K562 (cell line): ENCODE measurements at regions not wholly inside any gene's neighbourhood (a gene's known extent, or its start where the extent isn't known, plus 50 kb on each side); places are given as distances from the start of the nearest gene placed in this dataset.

Experiments
- ATAC-seq: fragments of 200-7000 bp; cut with Tn5 transposase; 3 replicates; pipeline ENCODE4 v1.9.1; 2020; ENCODE audit warnings: moderate library complexity
- BruUV-seq: library from RNA; stranded (reverse); fragments of 400-500 nt; replicated peaks from 2 replicates; lab custom pipeline; 2021; lab: Mats Ljungman, UMichigan
- CTCF ChIA-PET: fragments of 300-600 bp; formaldehyde crosslinking; extraction: SDS; loops from one replicate; lab custom pipeline; 2021; ENCODE audit warnings: low intra/inter-chr PET ratio; lab: Yijun Ruan, JAX
- POLR2A ChIA-PET: fragments of 300-600, 350-650 bp; sonication (Branson Sonifier 250); formaldehyde crosslinking; extraction: SDS; loops from one replicate; lab custom pipeline; 2021; ENCODE audit warnings: antibody characterized with exemption, inconsistent platforms; lab: Yijun Ruan, JAX
- DNase-seq, 4 experiments: peaks; one replicate each; pipeline versions ENCODE4 v3.0.0 to v3.0.0-alpha.2; 2011 to 2018; ENCODE audit warnings: low spot score in 3 of 4, mixed read lengths in 3 of 4; ENCODE audit errors: extremely low read depth in 1 of 4
- FAIRE-seq: peaks from 2 replicates; lab custom pipeline; 2011; peaks lifted over from hg19 to GRCh38; lab: Jason Lieb, UNC
- H2AFZ ChIP-seq: 2 replicates; pipeline ENCODE4 v1.6.0; 2011; ENCODE audit warnings: low read depth, low read length, control low read depth, inconsistent platforms
- H3K27ac ChIP-seq: fragments of 200-600 bp; 3 replicates; pipeline ENCODE4 v1.8.0; 2011; ENCODE audit warnings: low read depth, mild to moderate bottlenecking, control low read depth, inconsistent platforms, low read length, moderate library complexity, mixed read lengths; ENCODE audit errors: extremely low read depth
- H3K27me3 ChIP-seq, 2 experiments: fragments of 300-600 bp in 1 of 2; 2 replicates in 1 of 2; 3 replicates in 1 of 2; pipeline versions ENCODE4 v1.6.0 to v1.8.0; 2011; ENCODE audit warnings: inconsistent platforms in 2 of 2, low read length in 2 of 2, mild to moderate bottlenecking in 1 of 2, mixed read lengths in 1 of 2, moderate library complexity in 1 of 2; ENCODE audit not compliant: control insufficient read depth in 2 of 2, insufficient read depth in 2 of 2
- H3K36me3 ChIP-seq: fragments of 300-600 bp; 3 replicates; pipeline ENCODE4 v1.8.0; 2011; ENCODE audit warnings: mild to moderate bottlenecking, low read length, inconsistent platforms; ENCODE audit not compliant: control insufficient read depth, insufficient read depth
- H3K4me1 ChIP-seq, 2 experiments: fragments of 200-600 bp in 1 of 2; replicated peaks in 1 of 2; 2 replicates in 1 of 2; 3 replicates in 1 of 2; pipeline versions ENCODE4 v1.5.1 to v1.8.0; 2011; ENCODE audit warnings: inconsistent platforms in 2 of 2, low read length in 2 of 2, mild to moderate bottlenecking in 1 of 2, mixed read lengths in 1 of 2, moderate library complexity in 1 of 2; ENCODE audit not compliant: control insufficient read depth in 2 of 2, insufficient read depth in 2 of 2
- H3K4me2 ChIP-seq: 2 replicates; pipeline ENCODE4 v1.6.1; 2011; ENCODE audit warnings: low read length, control low read depth, inconsistent platforms, mixed read lengths; ENCODE audit not compliant: insufficient read depth
- H3K4me3 ChIP-seq: fragments of 200-600 bp; sonication (generic), shearing (Covaris generic); 2 replicates; pipeline ENCODE4 v1.5.1; 2016; ENCODE audit warnings: control low read depth, inconsistent platforms
- H3K79me2 ChIP-seq: fragments of 200-600 bp; 3 replicates; pipeline ENCODE4 v1.8.0; 2011; ENCODE audit warnings: low read length, inconsistent platforms; ENCODE audit not compliant: control insufficient read depth, insufficient read depth
- H3K9ac ChIP-seq, 2 experiments: 2 replicates each; pipeline versions ENCODE4 v1.6.0 to v1.6.1; 2011; ENCODE audit warnings: low read depth in 2 of 2, low read length in 2 of 2, control low read depth in 1 of 2, inconsistent platforms in 1 of 2, mild to moderate bottlenecking in 1 of 2, mixed read lengths in 1 of 2; ENCODE audit not compliant: insufficient read depth in 1 of 2
- H3K9me1 ChIP-seq: one replicate; pipeline ENCODE4 v1.6.0; 2011; ENCODE audit warnings: inconsistent platforms, mild to moderate bottlenecking, low read length, moderate library complexity; ENCODE audit not compliant: control insufficient read depth, insufficient read depth
- H3K9me3 ChIP-seq: replicated peaks from 2 replicates; pipeline ENCODE4 v1.5.1; 2011; ENCODE audit warnings: low read depth, low read length, inconsistent platforms; ENCODE audit not compliant: control insufficient read depth, insufficient read depth
- H4K20me1 ChIP-seq: replicated peaks from 2 replicates; pipeline ENCODE4 v1.6.1; 2011; ENCODE audit warnings: low read length, inconsistent platforms, mixed read lengths; ENCODE audit not compliant: control insufficient read depth, insufficient read depth
- SPI1 ChIP-seq: IDR thresholded peaks from 2 replicates; pipeline ENCODE4 v1.6.1; 2011; ENCODE audit warnings: low read depth, low read length, control low read depth, borderline replicate concordance
- ZBTB40 ChIP-seq, 2 experiments: fragments of 450-650 bp in 1 of 2; sonication (generic) in 1 of 2; formaldehyde crosslinking in 1 of 2; IDR thresholded peaks; 2 replicates each; pipeline versions ENCODE4 v1.7.1 to v1.9.0; 2016 to 2022; ENCODE audit warnings: inconsistent platforms in 1 of 2, mild to moderate bottlenecking in 1 of 2, missing genetic modification reagents in 1 of 2
- ZNF512 ChIP-seq: IDR thresholded peaks from 2 replicates; pipeline ENCODE4 v1.6.1; 2016; ENCODE audit warnings: missing genetic modification characterization, missing compliant biosample characterization
- WGBS: fragments of 100-300 bp; shearing (Covaris generic); methylation state at CpG from one replicate; pipeline ENCODE4 v1.1.6; 2016; ENCODE audit warnings: low coverage, mixed read lengths; ENCODE audit not compliant: insufficient coverage; ENCODE audit errors: missing lambda C conversion rate; 5-methylcytosine and 5-hydroxymethylcytosine counted together
- in situ Hi-C: fragments of 300-500 bp; cut with MboI; formaldehyde crosslinking; loops from 4 replicates; pipeline ENCODE4 v1.15.0; 2018; ENCODE audit warnings: inconsistent platforms, mixed read lengths
- intact Hi-C: fragments of 100-400 bp; cut with micrococcal nuclease; formaldehyde crosslinking; loops from 2 replicates; pipeline ENCODE4 v1.14.2; 2022

- CTCF ChIA-PET = no interaction called here
- Histone ChIP-seq H3K9me3 (no peaks in the 10 kb centered on the region), H3K4me3 (no peak overlapping the region)
Measured at GRCh38 chr10:89142590-89142989, 64.5 kb downstream of the CH25H start.

More at GRCh38 chr10:89142590-89142989, 64.5 kb downstream of the CH25H start:
- H4K20me1 ChIP-seq = no peaks in the 10 kb centered on the region
- FAIRE-seq (no peak), ATAC-seq (no peak), DNase-seq (no peak)
- intact Hi-C loops (no loop called here), in situ Hi-C loops (no loop called here)
- WGBS = 0% methylated on average over 1 of the region's 2 CpGs
- POLR2A ChIA-PET = no interaction called here
- H3K9ac ChIP-seq = no peak overlapping the region
- no peak overlapping the region for H3K27ac ChIP-seq
- no peaks in the 10 kb centered on the region for H3K4me1 ChIP-seq
- TF ChIP-seq ZBTB40 (IDR thresholded peaks at IDR 0.05) = no peak
- no peak for TF ChIP-seq ZBTB40 (CRISPR knock-in tag; IDR thresholded peaks at IDR 0.05)
- 0 out of 2 replicates have a peak, but pooled peaks have one; percentile 34 for TF ChIP-seq ZNF512 (tag)
- TF ChIP-seq SPI1 = no peak
- H3K27me3 ChIP-seq = no peaks in the 10 kb centered on the region
- no peaks in the 10 kb centered on the region for H3K9me1 ChIP-seq
- no peak overlapping the region for H2AFZ ChIP-seq
- BruUV-seq = no TSS peak
- H3K79me2 ChIP-seq = no peaks in the 10 kb centered on the region
- H3K4me2 ChIP-seq = no peak overlapping the region
- no peaks in the 10 kb centered on the region for H3K36me3 ChIP-seq
